A673 (cell line): ENCODE measurements at regions not wholly inside any gene's neighbourhood (a gene's known extent, or its start where the extent isn't known, plus 50 kb on each side); places are given as distances from the start of the nearest gene placed in this dataset.

ENCODE experiments used
- CTCF ChIP-seq: fragments of 300-800, 200-600 bp; sonication (generic); conservative IDR thresholded peaks from 2 replicates; pipeline ENCODE4 v1.5.1; 2017; ENCODE audit warnings: low read depth, mild to moderate bottlenecking, antibody characterized with exemption, low read length, moderate library complexity, mixed read lengths
- EZH2 ChIP-seq: fragments of 200-600 bp; sonication (generic); IDR thresholded peaks from 2 replicates; pipeline ENCODE4 v1.6.1; 2017; ENCODE audit warnings: borderline replicate concordance, low read depth, mild to moderate bottlenecking, mixed read lengths, antibody characterized with exemption, low read length; ENCODE audit not compliant: poor library complexity, severe bottlenecking

GRCh38 chr6:836276-836853 lies 143.4 kb upstream of the EXOC2 start:
- TF ChIP-seq CTCF (no peak), EZH2 (no peak)
